ENCODE measurements at regions not wholly inside any gene's neighbourhood (a gene's known extent, or its start where the extent isn't known, plus 50 kb on each side); places are given as distances from the start of the nearest gene placed in this dataset.

DNA sequence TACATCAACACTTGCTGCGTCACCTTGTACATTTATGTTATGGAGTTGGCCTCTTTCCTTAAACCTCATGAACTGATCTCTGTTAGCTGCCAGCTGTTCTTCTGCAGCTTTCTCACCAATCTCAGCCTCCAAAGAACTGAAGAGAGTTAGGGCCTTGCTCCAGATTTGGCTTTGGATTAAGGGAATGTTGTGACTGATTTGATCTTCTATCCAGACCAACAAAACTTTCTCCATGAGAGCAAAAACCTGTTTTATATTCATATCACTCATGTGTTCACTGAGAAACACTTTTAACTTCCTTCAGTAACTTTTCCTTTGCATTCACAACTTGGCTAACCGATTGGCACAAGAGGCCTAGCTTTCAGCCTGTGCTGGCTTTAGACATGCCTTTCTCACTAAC is 1156.0 kb upstream of the CADM2 start:
- no peak for TF ChIP-seq POLR2A (IDR thresholded peaks at IDR 0.05)
- TF ChIP-seq, protein P1, sequence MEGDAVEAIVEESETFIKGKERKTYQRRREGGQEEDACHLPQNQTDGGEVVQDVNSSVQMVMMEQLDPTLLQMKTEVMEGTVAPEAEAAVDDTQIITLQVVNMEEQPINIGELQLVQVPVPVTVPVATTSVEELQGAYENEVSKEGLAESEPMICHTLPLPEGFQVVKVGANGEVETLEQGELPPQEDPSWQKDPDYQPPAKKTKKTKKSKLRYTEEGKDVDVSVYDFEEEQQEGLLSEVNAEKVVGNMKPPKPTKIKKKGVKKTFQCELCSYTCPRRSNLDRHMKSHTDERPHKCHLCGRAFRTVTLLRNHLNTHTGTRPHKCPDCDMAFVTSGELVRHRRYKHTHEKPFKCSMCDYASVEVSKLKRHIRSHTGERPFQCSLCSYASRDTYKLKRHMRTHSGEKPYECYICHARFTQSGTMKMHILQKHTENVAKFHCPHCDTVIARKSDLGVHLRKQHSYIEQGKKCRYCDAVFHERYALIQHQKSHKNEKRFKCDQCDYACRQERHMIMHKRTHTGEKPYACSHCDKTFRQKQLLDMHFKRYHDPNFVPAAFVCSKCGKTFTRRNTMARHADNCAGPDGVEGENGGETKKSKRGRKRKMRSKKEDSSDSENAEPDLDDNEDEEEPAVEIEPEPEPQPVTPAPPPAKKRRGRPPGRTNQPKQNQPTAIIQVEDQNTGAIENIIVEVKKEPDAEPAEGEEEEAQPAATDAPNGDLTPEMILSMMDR (IDR thresholded peaks at IDR 0.05), result no peak

Data from body of pancreas (tissue), 4 donors.